NOMO-1 (cell line): ENCODE measurements at regions not wholly inside any gene's neighbourhood (a gene's known extent, or its start where the extent isn't known, plus 50 kb on each side); places are given as distances from the start of the nearest gene placed in this dataset.

ENCODE experiments used
- DNase-seq, 2 experiments: peaks; one replicate each; lab custom pipeline; 2025; ENCODE audit not compliant: unreplicated experiment in 2 of 2; lab: John Stamatoyannopoulos, UW

- no peak for DNase-seq
Observed at GRCh38 chr4:24705016-24705753, 90.2 kb upstream of the SOD3 start.

- no peak for DNase-seq
Observed at GRCh38 chr4:24713604-24714003, 81.8 kb upstream of the SOD3 start.

GRCh38 chr4:24719615-24720014, 75.8 kb upstream of the SOD3 start:
- peak; percentile 78 for DNase-seq

GRCh38 chr4:24720436-24720835, 74.9 kb upstream of the SOD3 start:
- DNase-seq: no peak

GRCh38 chr4:24720979-24721378, 74.4 kb upstream of the SOD3 start:
- no peak for DNase-seq

GRCh38 chr4:24722026-24722568, 73.3 kb upstream of the SOD3 start:
- no peak for DNase-seq

- no peak for DNase-seq
Observed at GRCh38 chr4:24727390-24728224, 67.8 kb upstream of the SOD3 start.

- DNase-seq: no peak
Observed at GRCh38 chr4:24729119-24729730, 66.1 kb upstream of the SOD3 start.

GRCh38 chr4:24730256-24731001, 64.9 kb upstream of the SOD3 start:
- DNase-seq: no peak

- DNase-seq: no peak
Observed at GRCh38 chr4:24731448-24731847, 63.9 kb upstream of the SOD3 start.

GRCh38 chr4:24734511-24734910, 60.9 kb upstream of the SOD3 start:
- DNase-seq: no peak

GRCh38 chr4:24736066-24736465, 59.3 kb upstream of the SOD3 start:
- no peak for DNase-seq

- DNase-seq: no peak
Observed at GRCh38 chr4:24741910-24742309, 53.5 kb upstream of the SOD3 start.

- DNase-seq: no peak
Observed at GRCh38 chr4:24742335-24742734, 53.0 kb upstream of the SOD3 start.

GRCh38 chr4:24742773-24743172, 52.6 kb upstream of the SOD3 start:
- DNase-seq: no peak

GRCh38 chr4:24743206-24743605, 52.2 kb upstream of the SOD3 start:
- no peak for DNase-seq

- DNase-seq: no peak
Observed at GRCh38 chr4:24743927-24744326, 51.4 kb upstream of the SOD3 start.

GRCh38 chr4:24745172-24745895, 50.0 kb upstream of the SOD3 start:
- no peak for DNase-seq
